ENCODE measurements at regions not wholly inside any gene's neighbourhood (a gene's known extent, or its start where the extent isn't known, plus 50 kb on each side); places are given as distances from the start of the nearest gene placed in this dataset.
A peak's percentile ranks its signal among the peaks of the same experiment; 100 is the strongest.

DNA sequence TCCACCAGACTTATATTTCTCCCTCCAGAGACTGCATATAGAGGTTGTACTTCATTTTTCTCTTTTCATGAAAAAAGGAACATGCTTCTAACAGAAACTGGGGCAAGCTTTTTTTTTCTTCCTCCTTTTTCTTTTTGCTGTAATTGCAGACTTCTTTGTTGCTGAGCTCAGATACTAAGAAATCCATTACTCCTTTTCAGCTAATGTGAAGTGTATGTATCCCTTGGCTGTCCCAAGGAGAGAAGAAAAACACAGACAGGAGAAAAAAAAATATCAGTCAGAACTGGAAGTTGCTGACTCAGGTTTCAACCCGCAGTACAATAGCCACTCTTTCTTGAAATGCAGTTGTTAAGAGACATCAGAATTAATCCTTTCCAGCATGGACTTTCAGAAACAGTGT lies 1248.4 kb downstream of the LRFN5 start:
- H3K27ac ChIP-seq, result no peak overlapping the region
- WGBS (ENCODE audit: missing lambda C conversion rate), result 3% methylated on average over 1 of the region's 1 CpG
- ChIA-PET POLR2A (no interaction called here), CTCF (interaction anchor here (0.6 kb wide), 1 partner anchor 796 kb away, joined by 3 read pairs; no protein-coding TSS in a partner anchor)
- no peaks in the 10 kb centered on the region for H3K9me3 ChIP-seq
- H3K4me1 ChIP-seq, result no peaks in the 10 kb centered on the region
- peak overlapping the region; percentile 1; the same call in 1 of the 3 replicates for H3K4me2 ChIP-seq
- FAIRE-seq (no peak), DNase-seq (ENCODE audit: low read depth in 1 of 2, low spot score in 1 of 2) (no peak), ATAC-seq (no peak)
- TF ChIP-seq CBX8 (IDR thresholded peaks at IDR 0.05) (no peak), MAFK (IDR thresholded peaks at IDR 0.05; ENCODE audit: partially characterized antibody) (peak; percentile 87), FOXS1 (CRISPR knock-in tag; IDR thresholded peaks at IDR 0.05) (no peak)
- no peak overlapping the region for H3K4me3 ChIP-seq

DNA sequence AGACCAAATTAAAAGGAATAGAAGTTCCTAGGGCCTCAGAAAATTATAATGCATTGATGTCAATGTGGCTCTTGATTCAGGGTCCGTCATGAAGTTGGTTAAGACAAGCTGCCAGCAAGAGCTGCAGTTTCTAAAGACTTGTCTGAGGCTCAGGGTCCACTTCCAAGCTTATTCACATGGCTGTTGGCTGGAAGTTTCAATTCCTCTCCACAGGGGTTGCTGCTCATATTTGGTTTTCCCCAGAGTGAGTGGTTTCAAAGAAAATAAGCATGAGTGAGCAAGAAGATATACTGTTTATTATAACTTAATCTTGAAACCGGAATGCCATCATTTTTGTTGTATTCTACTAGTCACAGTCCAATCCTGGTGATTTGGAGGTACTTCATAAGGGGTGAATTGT lies 1247.4 kb downstream of the LRFN5 start:
- ChIA-PET CTCF (no interaction called here), POLR2A (no interaction called here)
- DNase-seq (ENCODE audit: low read depth in 1 of 2, low spot score in 1 of 2) (no peak), ATAC-seq (no peak), FAIRE-seq (no peak)
- Histone ChIP-seq H3K27ac (no peak overlapping the region), H3K9me3 (no peaks in the 10 kb centered on the region), H3K4me1 (no peaks in the 10 kb centered on the region), H3K4me3 (no peak overlapping the region), H3K4me2 (no peak overlapping the region)
- 30% methylated on average over 2 of the region's 2 CpGs for WGBS (ENCODE audit: missing lambda C conversion rate)
- TF ChIP-seq, protein P1, sequence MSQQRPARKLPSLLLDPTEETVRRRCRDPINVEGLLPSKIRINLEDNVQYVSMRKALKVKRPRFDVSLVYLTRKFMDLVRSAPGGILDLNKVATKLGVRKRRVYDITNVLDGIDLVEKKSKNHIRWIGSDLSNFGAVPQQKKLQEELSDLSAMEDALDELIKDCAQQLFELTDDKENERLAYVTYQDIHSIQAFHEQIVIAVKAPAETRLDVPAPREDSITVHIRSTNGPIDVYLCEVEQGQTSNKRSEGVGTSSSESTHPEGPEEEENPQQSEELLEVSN (IDR thresholded peaks at IDR 0.05; ENCODE audit: borderline replicate concordance, low read depth), result no peak
- TF ChIP-seq RNF2 (IDR thresholded peaks at IDR 0.05; ENCODE audit: borderline replicate concordance, low read depth) (no peak), HEYL (CRISPR knock-in tag; IDR thresholded peaks at IDR 0.05) (no peak), GATA3 (IDR thresholded peaks at IDR 0.05; ENCODE audit: borderline replicate concordance) (no peak), ZNF302 (CRISPR knock-in tag; IDR thresholded peaks at IDR 0.05) (no peak), RAD21 (conservative IDR thresholded peaks at IDR 0.05 in 1 of 2, IDR thresholded peaks at IDR 0.05 in 1 of 2) (no peak), POLR2A (IDR thresholded peaks at IDR 0.05; ENCODE audit: low read length) (no peak), CEBPB (IDR thresholded peaks at IDR 0.05) (no peak), RARB (CRISPR knock-in tag; IDR thresholded peaks at IDR 0.05) (no peak), KDM5A (IDR thresholded peaks at IDR 0.05) (no peak), NPAS2 (CRISPR knock-in tag; IDR thresholded peaks at IDR 0.05; ENCODE audit: borderline replicate concordance) (no peak), POLR2AphosphoS2 (conservative IDR thresholded peaks at IDR 0.05; ENCODE audit: low read length) (no peak)
- TF ChIP-seq, protein P2, sequence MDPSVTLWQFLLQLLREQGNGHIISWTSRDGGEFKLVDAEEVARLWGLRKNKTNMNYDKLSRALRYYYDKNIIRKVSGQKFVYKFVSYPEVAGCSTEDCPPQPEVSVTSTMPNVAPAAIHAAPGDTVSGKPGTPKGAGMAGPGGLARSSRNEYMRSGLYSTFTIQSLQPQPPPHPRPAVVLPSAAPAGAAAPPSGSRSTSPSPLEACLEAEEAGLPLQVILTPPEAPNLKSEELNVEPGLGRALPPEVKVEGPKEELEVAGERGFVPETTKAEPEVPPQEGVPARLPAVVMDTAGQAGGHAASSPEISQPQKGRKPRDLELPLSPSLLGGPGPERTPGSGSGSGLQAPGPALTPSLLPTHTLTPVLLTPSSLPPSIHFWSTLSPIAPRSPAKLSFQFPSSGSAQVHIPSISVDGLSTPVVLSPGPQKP (IDR thresholded peaks at IDR 0.05; ENCODE audit: low read depth, low read length), result no peak
- TF ChIP-seq, protein P3, sequence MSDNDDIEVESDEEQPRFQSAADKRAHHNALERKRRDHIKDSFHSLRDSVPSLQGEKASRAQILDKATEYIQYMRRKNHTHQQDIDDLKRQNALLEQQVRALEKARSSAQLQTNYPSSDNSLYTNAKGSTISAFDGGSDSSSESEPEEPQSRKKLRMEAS (IDR thresholded peaks at IDR 0.05), result no peak
- TF ChIP-seq, protein P4, sequence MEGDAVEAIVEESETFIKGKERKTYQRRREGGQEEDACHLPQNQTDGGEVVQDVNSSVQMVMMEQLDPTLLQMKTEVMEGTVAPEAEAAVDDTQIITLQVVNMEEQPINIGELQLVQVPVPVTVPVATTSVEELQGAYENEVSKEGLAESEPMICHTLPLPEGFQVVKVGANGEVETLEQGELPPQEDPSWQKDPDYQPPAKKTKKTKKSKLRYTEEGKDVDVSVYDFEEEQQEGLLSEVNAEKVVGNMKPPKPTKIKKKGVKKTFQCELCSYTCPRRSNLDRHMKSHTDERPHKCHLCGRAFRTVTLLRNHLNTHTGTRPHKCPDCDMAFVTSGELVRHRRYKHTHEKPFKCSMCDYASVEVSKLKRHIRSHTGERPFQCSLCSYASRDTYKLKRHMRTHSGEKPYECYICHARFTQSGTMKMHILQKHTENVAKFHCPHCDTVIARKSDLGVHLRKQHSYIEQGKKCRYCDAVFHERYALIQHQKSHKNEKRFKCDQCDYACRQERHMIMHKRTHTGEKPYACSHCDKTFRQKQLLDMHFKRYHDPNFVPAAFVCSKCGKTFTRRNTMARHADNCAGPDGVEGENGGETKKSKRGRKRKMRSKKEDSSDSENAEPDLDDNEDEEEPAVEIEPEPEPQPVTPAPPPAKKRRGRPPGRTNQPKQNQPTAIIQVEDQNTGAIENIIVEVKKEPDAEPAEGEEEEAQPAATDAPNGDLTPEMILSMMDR (IDR thresholded peaks at IDR 0.05), result no peak

DNA sequence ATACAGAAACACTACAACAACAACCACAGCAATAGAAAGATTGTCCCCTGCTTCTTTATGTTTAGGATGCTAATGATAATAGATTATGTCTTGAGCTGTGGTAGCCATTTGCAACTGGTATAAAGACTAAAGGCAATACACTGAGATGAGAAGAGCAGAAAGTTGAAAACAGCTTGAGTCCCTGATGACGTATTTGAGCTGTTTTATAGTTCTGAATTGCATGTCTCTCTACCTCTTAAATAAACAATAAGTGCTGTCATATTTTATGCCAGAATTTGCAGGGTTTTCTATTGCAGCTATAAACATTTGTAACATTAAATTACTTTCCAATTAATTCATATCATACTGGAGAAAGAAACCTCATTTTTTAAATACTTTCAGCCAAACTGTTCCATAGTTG lies 1242.0 kb downstream of the LRFN5 start:
- H3K4me1 ChIP-seq, result no peaks in the 10 kb centered on the region
- CTCF ChIA-PET, result no interaction called here
- peaks cover 3% of the 10 kb centered on the region; the same call in 1 of the 3 replicates for H3K9me3 ChIP-seq
- H3K4me2 ChIP-seq, result no peak overlapping the region
- ATAC-seq, result no peak
- POLR2A ChIA-PET, result no interaction called here
- no peak overlapping the region for H3K4me3 ChIP-seq
- WGBS (ENCODE audit: missing lambda C conversion rate), result 44% methylated on average over 1 of the region's 1 CpG
- no peak for DNase-seq (ENCODE audit: low read depth in 1 of 2, low spot score in 1 of 2)
- FAIRE-seq, result no peak
- H3K27ac ChIP-seq, result no peak overlapping the region
- no peak for TF ChIP-seq SMC3 (IDR thresholded peaks at IDR 0.05)
- TF ChIP-seq EHMT2 (IDR thresholded peaks at IDR 0.05; ENCODE audit: low read depth), result no peak
- TF ChIP-seq, protein P5, sequence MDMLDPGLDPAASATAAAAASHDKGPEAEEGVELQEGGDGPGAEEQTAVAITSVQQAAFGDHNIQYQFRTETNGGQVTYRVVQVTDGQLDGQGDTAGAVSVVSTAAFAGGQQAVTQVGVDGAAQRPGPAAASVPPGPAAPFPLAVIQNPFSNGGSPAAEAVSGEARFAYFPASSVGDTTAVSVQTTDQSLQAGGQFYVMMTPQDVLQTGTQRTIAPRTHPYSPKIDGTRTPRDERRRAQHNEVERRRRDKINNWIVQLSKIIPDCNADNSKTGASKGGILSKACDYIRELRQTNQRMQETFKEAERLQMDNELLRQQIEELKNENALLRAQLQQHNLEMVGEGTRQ (IDR thresholded peaks at IDR 0.05), result no peak
- no peak for TF ChIP-seq FOXS1 (CRISPR knock-in tag; IDR thresholded peaks at IDR 0.05)
- no peak for TF ChIP-seq FOSB (CRISPR knock-in tag; IDR thresholded peaks at IDR 0.05)
- TF ChIP-seq, protein P2 (IDR thresholded peaks at IDR 0.05; ENCODE audit: low read depth, low read length), result no peak
- TF ChIP-seq CHD2 (IDR thresholded peaks at IDR 0.05; ENCODE audit: low read length, partially characterized antibody), result no peak
- TF ChIP-seq PHF8 (IDR thresholded peaks at IDR 0.05; ENCODE audit: borderline replicate concordance, low read depth), result no peak
- TF ChIP-seq, protein P3 (IDR thresholded peaks at IDR 0.05), result no peak
- TF ChIP-seq, protein P6, sequence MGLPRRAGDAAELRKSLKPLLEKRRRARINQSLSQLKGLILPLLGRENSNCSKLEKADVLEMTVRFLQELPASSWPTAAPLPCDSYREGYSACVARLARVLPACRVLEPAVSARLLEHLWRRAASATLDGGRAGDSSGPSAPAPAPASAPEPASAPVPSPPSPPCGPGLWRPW (IDR thresholded peaks at IDR 0.05), result no peak
- no peak for TF ChIP-seq KDM5A (IDR thresholded peaks at IDR 0.05)
- no peak for TF ChIP-seq POLR2A (IDR thresholded peaks at IDR 0.05; ENCODE audit: low read length)
- TF ChIP-seq CEBPB (IDR thresholded peaks at IDR 0.05), result no peak
- no peak for TF ChIP-seq TP53 (CRISPR knock-in tag; IDR thresholded peaks at IDR 0.05)
- no peak for TF ChIP-seq FOSL2 (IDR thresholded peaks at IDR 0.05)
- TF ChIP-seq FOSL2 (CRISPR knock-in tag; IDR thresholded peaks at IDR 0.05), result no peak
